ENCODE measurements at regions not wholly inside any gene's neighbourhood (a gene's known extent, or its start where the extent isn't known, plus 50 kb on each side); places are given as distances from the start of the nearest gene placed in this dataset.
"Not testable (repeated sequence)": the region's sequence is repeated elsewhere in the genome, so short reads cannot be mapped to it uniquely, and the experiment has no call there.

GRCh38 chrY:7588176-7588575 lies 676.6 kb upstream of the AMELY start:
- H3K27ac ChIP-seq, result not testable (repeated sequence)

DNA sequence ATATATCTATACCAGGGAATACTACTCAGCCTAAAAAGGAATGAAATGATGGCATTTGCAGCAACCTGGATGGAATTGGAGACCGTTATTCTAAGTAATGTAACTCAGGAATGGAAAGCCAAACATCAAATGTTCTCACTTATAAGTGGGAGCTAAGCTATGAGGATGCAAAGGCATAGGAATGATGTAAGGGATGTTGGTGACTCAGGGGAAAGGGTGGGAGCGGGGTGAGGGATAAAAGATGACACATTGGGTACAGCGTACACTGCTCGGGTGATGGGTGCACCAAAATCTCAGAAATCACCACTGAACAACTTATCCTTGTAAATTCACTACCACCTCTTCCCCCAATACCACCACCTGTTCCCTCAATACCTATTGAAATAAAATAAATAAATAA lies 651.0 kb upstream of the AMELY start:
- no peak overlapping the region for H3K27ac ChIP-seq
- TF ChIP-seq, protein P1, sequence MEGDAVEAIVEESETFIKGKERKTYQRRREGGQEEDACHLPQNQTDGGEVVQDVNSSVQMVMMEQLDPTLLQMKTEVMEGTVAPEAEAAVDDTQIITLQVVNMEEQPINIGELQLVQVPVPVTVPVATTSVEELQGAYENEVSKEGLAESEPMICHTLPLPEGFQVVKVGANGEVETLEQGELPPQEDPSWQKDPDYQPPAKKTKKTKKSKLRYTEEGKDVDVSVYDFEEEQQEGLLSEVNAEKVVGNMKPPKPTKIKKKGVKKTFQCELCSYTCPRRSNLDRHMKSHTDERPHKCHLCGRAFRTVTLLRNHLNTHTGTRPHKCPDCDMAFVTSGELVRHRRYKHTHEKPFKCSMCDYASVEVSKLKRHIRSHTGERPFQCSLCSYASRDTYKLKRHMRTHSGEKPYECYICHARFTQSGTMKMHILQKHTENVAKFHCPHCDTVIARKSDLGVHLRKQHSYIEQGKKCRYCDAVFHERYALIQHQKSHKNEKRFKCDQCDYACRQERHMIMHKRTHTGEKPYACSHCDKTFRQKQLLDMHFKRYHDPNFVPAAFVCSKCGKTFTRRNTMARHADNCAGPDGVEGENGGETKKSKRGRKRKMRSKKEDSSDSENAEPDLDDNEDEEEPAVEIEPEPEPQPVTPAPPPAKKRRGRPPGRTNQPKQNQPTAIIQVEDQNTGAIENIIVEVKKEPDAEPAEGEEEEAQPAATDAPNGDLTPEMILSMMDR (IDR thresholded peaks at IDR 0.05), result no peak
- no peak for TF ChIP-seq ZFX (IDR thresholded peaks at IDR 0.05; ENCODE audit: borderline replicate concordance)

GRCh38 chrY:7557675-7558074 lies 646.1 kb upstream of the AMELY start:
- TF ChIP-seq, protein P1 (IDR thresholded peaks at IDR 0.05), result peak; percentile 29
- TF ChIP-seq ZFX (IDR thresholded peaks at IDR 0.05; ENCODE audit: borderline replicate concordance), result no peak
- no peak overlapping the region for H3K27ac ChIP-seq

DNA sequence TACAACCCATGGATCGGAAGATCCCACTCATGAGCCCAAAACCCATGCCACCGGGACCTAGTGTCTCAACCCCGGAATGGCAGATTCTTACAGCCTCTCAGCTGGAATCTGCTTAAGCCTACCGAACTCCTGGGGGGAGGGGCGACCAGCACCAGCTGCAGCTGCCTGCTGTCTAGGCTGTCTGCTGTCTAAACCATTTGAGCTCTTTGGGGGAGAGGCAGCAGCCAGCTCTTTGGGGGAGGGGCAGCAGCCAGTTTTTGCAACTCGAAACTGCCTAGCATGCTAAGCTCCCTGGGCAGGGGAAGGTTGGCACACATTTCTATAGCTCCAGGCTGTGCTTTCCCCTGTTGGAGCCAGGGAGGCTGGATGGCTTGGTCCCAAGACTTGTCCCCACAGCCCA lies 643.5 kb upstream of the AMELY start:
- no peak overlapping the region for H3K27ac ChIP-seq
- TF ChIP-seq, protein P1 (IDR thresholded peaks at IDR 0.05), result no peak
- TF ChIP-seq ZFX (IDR thresholded peaks at IDR 0.05; ENCODE audit: borderline replicate concordance), result no peak

- TF ChIP-seq, protein P1 (IDR thresholded peaks at IDR 0.05), result no peak
- no peak for TF ChIP-seq ZFX (IDR thresholded peaks at IDR 0.05; ENCODE audit: borderline replicate concordance)
- no peak overlapping the region for H3K27ac ChIP-seq
Measured at GRCh38 chrY:7545060-7545459, 633.5 kb upstream of the AMELY start.

- no peak overlapping the region for H3K27ac ChIP-seq
- TF ChIP-seq, protein P1 (IDR thresholded peaks at IDR 0.05), result no peak
- no peak for TF ChIP-seq ZFX (IDR thresholded peaks at IDR 0.05; ENCODE audit: borderline replicate concordance)
Measured at GRCh38 chrY:7544172-7544770, 632.7 kb upstream of the AMELY start.

DNA sequence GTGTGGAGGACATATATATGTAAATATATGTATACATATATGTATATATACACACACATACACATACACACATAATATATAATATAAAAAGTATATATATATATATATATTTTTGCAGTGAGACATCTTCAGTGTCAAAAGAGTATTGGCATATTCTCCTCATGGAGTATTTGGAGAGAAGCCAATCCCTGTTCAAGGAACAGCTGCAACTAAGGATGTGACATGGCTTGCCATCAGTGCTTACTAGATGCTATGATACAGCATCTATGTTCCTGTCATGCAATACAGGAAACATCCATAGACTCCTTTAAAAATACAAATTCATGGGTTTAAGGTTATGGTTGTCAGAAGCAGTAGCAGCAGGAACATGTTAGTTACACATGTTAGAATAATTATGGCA lies 632.0 kb upstream of the AMELY start:
- no peak overlapping the region for H3K27ac ChIP-seq
- no peak for TF ChIP-seq ZFX (IDR thresholded peaks at IDR 0.05; ENCODE audit: borderline replicate concordance)
- TF ChIP-seq, protein P1 (IDR thresholded peaks at IDR 0.05), result no peak

GRCh38 chrY:7542256-7542858 lies 630.8 kb upstream of the AMELY start:
- H3K27ac ChIP-seq, result no peak overlapping the region
- TF ChIP-seq, protein P1 (IDR thresholded peaks at IDR 0.05), result no peak
- TF ChIP-seq ZFX (IDR thresholded peaks at IDR 0.05; ENCODE audit: borderline replicate concordance), result no peak
